ENCODE measurements at regions not wholly inside any gene's neighbourhood (a gene's known extent, or its start where the extent isn't known, plus 50 kb on each side); places are given as distances from the start of the nearest gene placed in this dataset.

GRCh38 chr1:116261227-116261626 is 111.8 kb upstream of the ATP1A1 start:
- TF ChIP-seq POLR2A (IDR thresholded peaks at IDR 0.05) (no peak), CTCF (IDR thresholded peaks at IDR 0.05) (no peak)
